Endothelial cell of umbilical vein (primary cell): ENCODE measurements at regions not wholly inside any gene's neighbourhood (a gene's known extent, or its start where the extent isn't known, plus 50 kb on each side); places are given as distances from the start of the nearest gene placed in this dataset.

Experiments used
- BruUV-seq: library from RNA; stranded (reverse); fragments of 400-500 nt; replicated peaks from 2 replicates; lab custom pipeline; 2021; lab: Mats Ljungman, UMichigan
- CTCF ChIA-PET: fragments of 300-600, 350-600 bp; sonication (Branson Sonifier 250); formaldehyde crosslinking; loops from one replicate; lab custom pipeline; 2021; ENCODE audit warnings: antibody characterized with exemption, inconsistent platforms; lab: Charles Lee
- POLR2A ChIA-PET: fragments of 300-600, 350-600 bp; sonication (Branson Sonifier 250); formaldehyde crosslinking; loops from one replicate; lab custom pipeline; 2021; ENCODE audit warnings: antibody characterized with exemption, inconsistent platforms; lab: Charles Lee
- DNase-seq: peaks from one replicate; pipeline ENCODE4 v3.0.0-alpha.2; 2011; ENCODE audit warnings: low read depth, low spot score
- FAIRE-seq: peaks from 2 replicates; lab custom pipeline; 2011; peaks lifted over from hg19 to GRCh38; lab: Jason Lieb, UNC
- H2AFZ ChIP-seq: 2 replicates; pipeline ENCODE4 v1.6.0; 2012; ENCODE audit warnings: low read depth, low read length, control low read depth, inconsistent platforms
- H3K27ac ChIP-seq: 2 replicates; pipeline ENCODE4 v1.5.1; 2011; ENCODE audit warnings: low read depth, mild to moderate bottlenecking, control low read depth, low read length, moderate library complexity; ENCODE audit not compliant: insufficient read depth
- H3K27me3 ChIP-seq, 2 experiments: 2 replicates each; pipeline versions ENCODE4 v1.6.0 to v1.6.1; 2011; ENCODE audit warnings: low read length in 2 of 2, mixed read lengths in 1 of 2; ENCODE audit not compliant: control insufficient read depth in 2 of 2, insufficient read depth in 2 of 2
- H3K36me3 ChIP-seq, 2 experiments: 2 replicates in 1 of 2; 3 replicates in 1 of 2; pipeline ENCODE4 v1.5.1; 2011; ENCODE audit warnings: low read length in 2 of 2, mild to moderate bottlenecking in 1 of 2, moderate library complexity in 1 of 2; ENCODE audit not compliant: control insufficient read depth in 2 of 2, insufficient read depth in 2 of 2; ENCODE audit errors: extremely low read depth in 1 of 2
- H3K4me1 ChIP-seq: 3 replicates; pipeline ENCODE4 v1.5.1; 2011; ENCODE audit warnings: mild to moderate bottlenecking, low read length; ENCODE audit not compliant: control insufficient read depth, insufficient read depth; ENCODE audit errors: extremely low read depth
- H3K4me2 ChIP-seq: 2 replicates; pipeline ENCODE4 v1.6.1; 2011; ENCODE audit warnings: low read length, control low read depth, mixed read lengths; ENCODE audit not compliant: insufficient read depth
- H3K4me3 ChIP-seq, 3 experiments: fragments of 200-600 bp in 1 of 3; sonication (generic), shearing (Covaris generic) in 1 of 3; replicated peaks in 1 of 3; 2 replicates each; pipeline ENCODE4 v1.5.1; 2011 to 2016; ENCODE audit warnings: control low read depth in 3 of 3, low read length in 3 of 3, mild to moderate bottlenecking in 2 of 3, inconsistent platforms in 1 of 3, low read depth in 1 of 3, moderate library complexity in 1 of 3; ENCODE audit not compliant: insufficient read depth in 1 of 3
- H3K79me2 ChIP-seq: 2 replicates; pipeline ENCODE4 v1.6.0; 2012; ENCODE audit warnings: low read length, inconsistent platforms; ENCODE audit not compliant: control insufficient read depth, insufficient read depth
- H3K9ac ChIP-seq: replicated peaks from 2 replicates; pipeline ENCODE3; 2011; ENCODE audit warnings: low read length, control low read depth; ENCODE audit not compliant: insufficient read depth; ENCODE audit errors: extremely low read depth
- H3K9me1 ChIP-seq: replicated peaks from 3 replicates; pipeline ENCODE4 v1.6.0; 2011; ENCODE audit warnings: mild to moderate bottlenecking, low read length; ENCODE audit not compliant: control insufficient read depth, insufficient read depth; ENCODE audit errors: extremely low read depth
- H3K9me3 ChIP-seq: replicated peaks from 2 replicates; pipeline ENCODE4 v1.5.1; 2012; ENCODE audit warnings: low read length, inconsistent platforms; ENCODE audit not compliant: control insufficient read depth, insufficient read depth
- H4K20me1 ChIP-seq: replicated peaks from 2 replicates; pipeline ENCODE3; 2011; ENCODE audit warnings: mild to moderate bottlenecking, low read length; ENCODE audit not compliant: control insufficient read depth, insufficient read depth; ENCODE audit errors: extremely low read depth
- FOS ChIP-seq: IDR thresholded peaks from 2 replicates; pipeline ENCODE4 v1.6.1; 2011; ENCODE audit warnings: mild to moderate bottlenecking, low read length, moderate library complexity, borderline replicate concordance; ENCODE audit not compliant: insufficient read depth
- JUN ChIP-seq: IDR thresholded peaks from 2 replicates; pipeline ENCODE4 v1.6.1; 2011; ENCODE audit warnings: borderline replicate concordance, low read depth; ENCODE audit not compliant: insufficient read length, insufficient read depth
- MAX ChIP-seq: IDR thresholded peaks from 2 replicates; pipeline ENCODE4 v1.6.1; 2011; ENCODE audit not compliant: insufficient read depth, insufficient read length
- POLR2AphosphoS5 ChIP-seq: IDR thresholded peaks from 2 replicates; pipeline ENCODE4 v1.6.1; 2012; ENCODE audit warnings: low read depth, mild to moderate bottlenecking, control low read depth, low read length, moderate library complexity; ENCODE audit not compliant: insufficient read depth
- dilution Hi-C: fragments of 300-500 bp; cut with MboI; formaldehyde crosslinking; loops from one replicate; pipeline ENCODE4 v1.15.0; 2019; ENCODE audit warnings: low sequenced_read_pairs; ENCODE audit not compliant: extremely low pct_ligation_motif_present
- intact Hi-C: fragments of 100-400 bp; cut with micrococcal nuclease; formaldehyde crosslinking; loops from one replicate; pipeline ENCODE4 v1.10.0; 2022

DNA sequence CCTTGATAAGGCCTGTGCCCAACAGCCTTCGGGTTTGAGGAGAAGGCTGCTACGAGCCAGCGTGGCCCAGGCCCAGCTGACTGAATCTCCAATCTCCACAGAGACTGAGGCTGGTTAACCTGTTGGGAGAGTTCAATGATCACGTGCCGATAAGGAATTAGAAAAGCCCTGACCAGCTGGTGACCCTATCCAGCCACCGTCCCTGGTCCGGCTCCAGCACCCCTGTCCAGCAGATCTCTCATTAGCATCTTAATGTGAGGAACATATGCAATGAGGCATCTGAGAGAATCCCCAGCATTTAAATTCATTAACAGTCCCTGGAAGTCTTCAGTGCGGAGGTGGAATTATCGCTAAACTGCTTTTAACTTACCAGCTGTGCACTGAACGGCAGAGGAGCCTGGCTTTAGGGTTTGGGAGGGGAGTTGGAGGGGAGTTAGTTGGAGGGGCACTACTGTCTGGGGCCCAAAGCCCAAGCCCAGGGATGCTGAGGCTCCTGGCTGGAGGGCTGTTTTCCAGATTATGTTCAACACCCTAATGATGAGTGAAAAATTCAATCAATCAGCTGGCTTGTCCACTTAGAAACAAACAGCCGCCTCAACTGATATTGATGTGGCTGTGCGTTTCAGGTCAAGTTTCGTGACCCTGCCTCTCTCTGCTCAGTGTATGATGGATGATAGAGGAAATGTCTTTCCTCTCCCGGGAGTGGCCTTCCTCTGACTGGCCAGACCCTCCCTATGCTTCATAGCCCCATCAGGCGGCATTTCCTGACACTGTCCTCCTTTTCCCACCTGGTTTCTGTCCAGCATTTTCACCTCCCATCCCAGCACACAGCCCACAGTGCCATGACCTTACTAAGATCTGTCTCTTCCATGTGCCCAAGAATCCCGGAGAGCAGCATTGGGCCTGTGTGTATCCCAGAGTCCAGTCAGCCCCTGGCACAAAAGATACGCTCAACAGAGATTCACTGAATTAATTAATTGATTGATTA lies 184.5 kb downstream of the CCT6B start:
- no peaks in the 10 kb centered on the region for H3K9me1 ChIP-seq
- no peak overlapping the region for H3K27ac ChIP-seq
- TF ChIP-seq JUN, result no peak
- TF ChIP-seq FOS, result no peak
- no peak for TF ChIP-seq POLR2AphosphoS5
- no peak overlapping the region for H3K9ac ChIP-seq
- no peak overlapping the region for H3K4me3 ChIP-seq
- no peaks in the 10 kb centered on the region for H3K36me3 ChIP-seq
- no peaks in the 10 kb centered on the region for H3K9me3 ChIP-seq
- POLR2A ChIA-PET, result no interaction called here
- H3K79me2 ChIP-seq, result no peaks in the 10 kb centered on the region
- CTCF ChIA-PET, result no interaction called here
- DNase-seq (no peak), FAIRE-seq (no peak)
- dilution Hi-C loops (no loop called here), intact Hi-C loops (no loop called here)
- H3K4me1 ChIP-seq, result no peaks in the 10 kb centered on the region
- no peak overlapping the region for H3K4me2 ChIP-seq
- no peaks in the 10 kb centered on the region for H4K20me1 ChIP-seq
- no peak overlapping the region for H2AFZ ChIP-seq
- BruUV-seq, result no TSS peak
- no peaks in the 10 kb centered on the region for H3K27me3 ChIP-seq

DNA sequence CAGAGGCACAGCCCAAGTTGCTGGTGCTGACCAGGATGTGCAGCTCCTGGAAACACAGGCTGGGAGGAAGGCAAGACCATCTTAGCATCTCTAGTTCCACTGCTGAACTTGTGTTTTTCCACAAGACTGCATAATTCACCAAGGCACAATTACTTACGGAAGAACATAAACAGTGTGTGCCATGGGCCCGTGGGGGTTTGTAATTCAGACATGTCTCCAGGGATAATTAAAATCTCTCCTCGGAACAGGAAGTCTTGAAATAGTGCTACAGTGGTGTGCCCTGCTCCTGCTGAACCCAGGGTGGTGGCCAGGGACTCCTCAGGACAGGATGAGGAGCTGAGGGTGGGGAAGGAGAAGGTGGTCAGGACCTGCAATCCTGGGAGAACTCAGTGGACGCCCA lies 188.2 kb downstream of the CCT6B start:
- H3K4me2 ChIP-seq, result no peak overlapping the region
- H3K27me3 ChIP-seq, result no peaks in the 10 kb centered on the region
- no peak overlapping the region for H3K27ac ChIP-seq
- no peak overlapping the region for H3K4me3 ChIP-seq
- ChIA-PET CTCF (no interaction called here), POLR2A (no interaction called here)
- intact Hi-C loops (no loop called here), dilution Hi-C loops (no loop called here)
- no peaks in the 10 kb centered on the region for H3K9me3 ChIP-seq
- no peaks in the 10 kb centered on the region for H4K20me1 ChIP-seq
- TF ChIP-seq MAX, result no peak
- H3K36me3 ChIP-seq, result no peaks in the 10 kb centered on the region
- BruUV-seq, result no TSS peak
- no peak overlapping the region for H2AFZ ChIP-seq
- no peaks in the 10 kb centered on the region for H3K9me1 ChIP-seq
- H3K9ac ChIP-seq, result no peak overlapping the region
- H3K4me1 ChIP-seq, result no peaks in the 10 kb centered on the region
- FAIRE-seq, result no peak
- H3K79me2 ChIP-seq, result no peaks in the 10 kb centered on the region
- no peak for DNase-seq
